ENCODE measurements at regions not wholly inside any gene's neighbourhood (a gene's known extent, or its start where the extent isn't known, plus 50 kb on each side); places are given as distances from the start of the nearest gene placed in this dataset.

DNA sequence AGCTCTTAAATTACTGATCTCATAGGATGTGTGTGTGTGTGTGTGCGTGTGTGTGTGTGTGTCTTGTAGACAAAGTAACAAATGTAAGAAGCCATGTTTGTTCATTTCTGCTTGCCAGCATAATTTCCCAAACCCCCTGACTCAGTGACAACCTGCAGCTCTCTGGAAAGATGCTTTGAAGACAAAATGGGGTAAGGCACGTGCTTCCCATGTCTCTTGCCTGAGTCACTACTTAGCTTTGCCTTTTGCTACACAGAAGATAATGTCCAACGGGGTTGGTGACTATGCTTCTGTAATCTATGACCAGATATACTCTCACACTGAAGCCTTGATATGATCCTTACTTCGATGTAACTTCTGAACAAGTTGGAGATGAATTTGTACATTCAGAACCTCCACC, 332.0 kb downstream of the SLC4A3 start:
- TF ChIP-seq, protein P1, sequence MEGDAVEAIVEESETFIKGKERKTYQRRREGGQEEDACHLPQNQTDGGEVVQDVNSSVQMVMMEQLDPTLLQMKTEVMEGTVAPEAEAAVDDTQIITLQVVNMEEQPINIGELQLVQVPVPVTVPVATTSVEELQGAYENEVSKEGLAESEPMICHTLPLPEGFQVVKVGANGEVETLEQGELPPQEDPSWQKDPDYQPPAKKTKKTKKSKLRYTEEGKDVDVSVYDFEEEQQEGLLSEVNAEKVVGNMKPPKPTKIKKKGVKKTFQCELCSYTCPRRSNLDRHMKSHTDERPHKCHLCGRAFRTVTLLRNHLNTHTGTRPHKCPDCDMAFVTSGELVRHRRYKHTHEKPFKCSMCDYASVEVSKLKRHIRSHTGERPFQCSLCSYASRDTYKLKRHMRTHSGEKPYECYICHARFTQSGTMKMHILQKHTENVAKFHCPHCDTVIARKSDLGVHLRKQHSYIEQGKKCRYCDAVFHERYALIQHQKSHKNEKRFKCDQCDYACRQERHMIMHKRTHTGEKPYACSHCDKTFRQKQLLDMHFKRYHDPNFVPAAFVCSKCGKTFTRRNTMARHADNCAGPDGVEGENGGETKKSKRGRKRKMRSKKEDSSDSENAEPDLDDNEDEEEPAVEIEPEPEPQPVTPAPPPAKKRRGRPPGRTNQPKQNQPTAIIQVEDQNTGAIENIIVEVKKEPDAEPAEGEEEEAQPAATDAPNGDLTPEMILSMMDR (IDR thresholded peaks at IDR 0.05; ENCODE audit: poor library complexity, severe bottlenecking): no peak
- TF ChIP-seq MXI1 (conservative IDR thresholded peaks at IDR 0.05; ENCODE audit: poor library complexity, severe bottlenecking) (no peak), REST (IDR thresholded peaks at IDR 0.05; ENCODE audit: borderline replicate concordance) (no peak), EZH2 (IDR thresholded peaks at IDR 0.05; ENCODE audit: borderline replicate concordance, insufficient read depth, low read length, poor library complexity, severe bottlenecking) (no peak), POLR2AphosphoS5 (IDR thresholded peaks at IDR 0.05) (no peak), EP300 (conservative IDR thresholded peaks at IDR 0.05; ENCODE audit: poor library complexity, severe bottlenecking) (no peak), RAD21 (conservative IDR thresholded peaks at IDR 0.05) (no peak), SMC3 (conservative IDR thresholded peaks at IDR 0.05; ENCODE audit: poor library complexity) (no peak)
